ENCODE measurements at regions not wholly inside any gene's neighbourhood (a gene's known extent, or its start where the extent isn't known, plus 50 kb on each side); places are given as distances from the start of the nearest gene placed in this dataset.
A peak's percentile ranks its signal among the peaks of the same experiment; 100 is the strongest.

GRCh38 chr5:67509402-67510186, 313.0 kb upstream of the CD180 start:
- DNase-seq (ENCODE audit: low spot score), result no peak

GRCh38 chr5:67506241-67506640, 309.6 kb upstream of the CD180 start:
- no peak for DNase-seq (ENCODE audit: low spot score)

- DNase-seq (ENCODE audit: low spot score), result no peak
Observed at GRCh38 chr5:67502951-67503350, 306.4 kb upstream of the CD180 start.

GRCh38 chr5:67496051-67496450, 299.5 kb upstream of the CD180 start:
- no peak for DNase-seq (ENCODE audit: low spot score)

GRCh38 chr5:67495072-67495471, 298.5 kb upstream of the CD180 start:
- DNase-seq (ENCODE audit: low spot score), result no peak

- DNase-seq (ENCODE audit: low spot score), result no peak
Observed at GRCh38 chr5:67494186-67494855, 297.7 kb upstream of the CD180 start.

GRCh38 chr5:67493676-67494075, 297.1 kb upstream of the CD180 start:
- no peak for DNase-seq (ENCODE audit: low spot score)

- DNase-seq (ENCODE audit: low spot score), result no peak
Observed at GRCh38 chr5:67490543-67491321, 294.1 kb upstream of the CD180 start.

- no peak for DNase-seq (ENCODE audit: low spot score)
Observed at GRCh38 chr5:67488885-67489284, 292.3 kb upstream of the CD180 start.

GRCh38 chr5:67487862-67488261, 291.3 kb upstream of the CD180 start:
- no peak for DNase-seq (ENCODE audit: low spot score)

GRCh38 chr5:67483453-67484030, 286.9 kb upstream of the CD180 start:
- DNase-seq (ENCODE audit: low spot score), result no peak

- no peak for DNase-seq (ENCODE audit: low spot score)
Observed at GRCh38 chr5:67481362-67481761, 284.8 kb upstream of the CD180 start.

GRCh38 chr5:67478337-67478736, 281.7 kb upstream of the CD180 start:
- DNase-seq (ENCODE audit: low spot score), result no peak

- no peak for DNase-seq (ENCODE audit: low spot score)
Observed at GRCh38 chr5:67476995-67477394, 280.4 kb upstream of the CD180 start.

GRCh38 chr5:67476531-67476930, 279.9 kb upstream of the CD180 start:
- DNase-seq (ENCODE audit: low spot score), result peak; percentile 39

- DNase-seq (ENCODE audit: low spot score), result no peak
Observed at GRCh38 chr5:67475489-67475888, 278.9 kb upstream of the CD180 start.

- DNase-seq (ENCODE audit: low spot score), result no peak
Observed at GRCh38 chr5:67474597-67475238, 278.1 kb upstream of the CD180 start.

GRCh38 chr5:67467110-67467509, 270.5 kb upstream of the CD180 start:
- no peak for DNase-seq (ENCODE audit: low spot score)

GRCh38 chr5:67465537-67466207, 269.1 kb upstream of the CD180 start:
- no peak for DNase-seq (ENCODE audit: low spot score)

GRCh38 chr5:67462147-67462546, 265.5 kb upstream of the CD180 start:
- DNase-seq (ENCODE audit: low spot score), result no peak

- no peak for DNase-seq (ENCODE audit: low spot score)
Observed at GRCh38 chr5:67459253-67459652, 262.7 kb upstream of the CD180 start.
